ENCODE measurements at regions not wholly inside any gene's neighbourhood (a gene's known extent, or its start where the extent isn't known, plus 50 kb on each side); places are given as distances from the start of the nearest gene placed in this dataset.
A peak's percentile ranks its signal among the peaks of the same experiment; 100 is the strongest.
"Not testable (repeated sequence)": the region's sequence is repeated elsewhere in the genome, so short reads cannot be mapped to it uniquely, and the experiment has no call there.

- H3K4me1 Mint-ChIP-seq; H3K36me3 Mint-ChIP-seq (ENCODE audit: insufficient read depth); H3K27me3 Mint-ChIP-seq; H3K27ac Mint-ChIP-seq (ENCODE audit: low read depth); ATAC-seq (replicated peaks; ENCODE audit: extremely low read depth, poor library complexity, severe bottlenecking); DNase-seq (ENCODE audit: low spot score in 2 of 2): not testable (repeated sequence)
- peak overlapping the region; percentile 42 for H3K4me3 Mint-ChIP-seq
- peaks cover 24% of the 10 kb centered on the region for H3K9me3 Mint-ChIP-seq
These were observed 440.2 kb upstream of the ANO5 start for GRCh38 chr11:21752475-21753243.

GRCh38 chr11:21753244-21753767 lies 439.6 kb upstream of the ANO5 start:
- not testable (repeated sequence) for ATAC-seq (replicated peaks; ENCODE audit: extremely low read depth, poor library complexity, severe bottlenecking); H3K27me3 Mint-ChIP-seq; DNase-seq (ENCODE audit: low spot score in 2 of 2); H3K36me3 Mint-ChIP-seq (ENCODE audit: insufficient read depth); H3K4me1 Mint-ChIP-seq; H3K27ac Mint-ChIP-seq (ENCODE audit: low read depth)
- Mint-ChIP-seq H3K4me3 (peak overlapping the region; percentile 42), H3K9me3 (peaks cover 21% of the 10 kb centered on the region)

- H3K4me1 Mint-ChIP-seq: no peaks in the 10 kb centered on the region
- no peak overlapping the region for H3K27ac Mint-ChIP-seq (ENCODE audit: low read depth)
- DNase-seq (ENCODE audit: low spot score in 2 of 2) (no peak), ATAC-seq (replicated peaks; ENCODE audit: extremely low read depth, poor library complexity, severe bottlenecking) (no peak)
- H3K4me3 Mint-ChIP-seq: no peak overlapping the region
- H3K36me3 Mint-ChIP-seq (ENCODE audit: insufficient read depth): no peaks in the 10 kb centered on the region
- no peaks in the 10 kb centered on the region for H3K27me3 Mint-ChIP-seq
- peaks cover 32% of the 10 kb centered on the region for H3K9me3 Mint-ChIP-seq
These were observed 431.9 kb upstream of the ANO5 start for GRCh38 chr11:21761000-21761399.

DNA sequence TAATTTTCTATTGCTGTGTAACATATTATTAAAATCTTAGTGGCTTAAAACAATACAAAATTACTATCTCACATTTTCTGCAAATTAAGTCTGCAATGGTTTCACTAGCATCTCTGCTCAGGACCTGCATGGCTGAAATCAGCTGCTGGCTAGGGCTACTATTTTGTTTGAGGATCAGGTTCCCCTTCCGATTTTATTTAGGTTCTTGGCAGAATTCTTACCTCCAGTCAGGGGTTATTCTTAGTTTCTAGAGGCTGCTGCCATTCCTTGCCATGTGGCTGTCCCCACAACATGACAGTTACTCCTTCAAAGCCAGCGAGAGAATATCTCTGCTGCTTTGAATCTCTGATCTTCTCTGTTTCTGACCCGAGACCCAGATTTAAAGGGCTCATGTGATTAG lies 424.5 kb upstream of the ANO5 start:
- no peak overlapping the region for H3K27ac Mint-ChIP-seq (ENCODE audit: low read depth)
- DNase-seq (ENCODE audit: low spot score in 2 of 2): no peak
- no peak for ATAC-seq (replicated peaks; ENCODE audit: extremely low read depth, poor library complexity, severe bottlenecking)
- no peaks in the 10 kb centered on the region for H3K27me3 Mint-ChIP-seq
- H3K4me1 Mint-ChIP-seq: no peaks in the 10 kb centered on the region
- H3K36me3 Mint-ChIP-seq (ENCODE audit: insufficient read depth): no peaks in the 10 kb centered on the region
- H3K9me3 Mint-ChIP-seq: peaks cover 7% of the 10 kb centered on the region
- H3K4me3 Mint-ChIP-seq: no peak overlapping the region

- Mint-ChIP-seq H3K4me1 (no peaks in the 10 kb centered on the region), H3K27ac (ENCODE audit: low read depth) (no peak overlapping the region), H3K9me3 (peaks cover 7% of the 10 kb centered on the region), H3K36me3 (ENCODE audit: insufficient read depth) (no peaks in the 10 kb centered on the region), H3K27me3 (no peaks in the 10 kb centered on the region), H3K4me3 (no peak overlapping the region)
- ATAC-seq (replicated peaks; ENCODE audit: extremely low read depth, poor library complexity, severe bottlenecking) (no peak), DNase-seq (ENCODE audit: low spot score in 2 of 2) (no peak)
These were observed 423.7 kb upstream of the ANO5 start for GRCh38 chr11:21769188-21769587.

GRCh38 chr11:21771097-21771496 lies 421.8 kb upstream of the ANO5 start:
- Mint-ChIP-seq H3K27me3 (no peaks in the 10 kb centered on the region), H3K27ac (ENCODE audit: low read depth) (no peak overlapping the region)
- DNase-seq (ENCODE audit: low spot score in 2 of 2): no peak

GRCh38 chr11:21774212-21774611 lies 418.7 kb upstream of the ANO5 start:
- Mint-ChIP-seq H3K4me1 (no peaks in the 10 kb centered on the region), H3K27me3 (no peaks in the 10 kb centered on the region), H3K27ac (ENCODE audit: low read depth) (no peak overlapping the region), H3K36me3 (ENCODE audit: insufficient read depth) (no peaks in the 10 kb centered on the region), H3K9me3 (peaks cover 15% of the 10 kb centered on the region), H3K4me3 (no peak overlapping the region)
- DNase-seq (ENCODE audit: low spot score in 2 of 2): no peak
- no peak for ATAC-seq (replicated peaks; ENCODE audit: extremely low read depth, poor library complexity, severe bottlenecking)

More at GRCh38 chr11:21771097-21771496, 421.8 kb upstream of the ANO5 start:
- Mint-ChIP-seq H3K9me3 (peaks cover 13% of the 10 kb centered on the region), H3K4me3 (no peak overlapping the region), H3K36me3 (ENCODE audit: insufficient read depth) (no peaks in the 10 kb centered on the region), H3K4me1 (no peaks in the 10 kb centered on the region)
- ATAC-seq (replicated peaks; ENCODE audit: extremely low read depth, poor library complexity, severe bottlenecking): no peak

DNA sequence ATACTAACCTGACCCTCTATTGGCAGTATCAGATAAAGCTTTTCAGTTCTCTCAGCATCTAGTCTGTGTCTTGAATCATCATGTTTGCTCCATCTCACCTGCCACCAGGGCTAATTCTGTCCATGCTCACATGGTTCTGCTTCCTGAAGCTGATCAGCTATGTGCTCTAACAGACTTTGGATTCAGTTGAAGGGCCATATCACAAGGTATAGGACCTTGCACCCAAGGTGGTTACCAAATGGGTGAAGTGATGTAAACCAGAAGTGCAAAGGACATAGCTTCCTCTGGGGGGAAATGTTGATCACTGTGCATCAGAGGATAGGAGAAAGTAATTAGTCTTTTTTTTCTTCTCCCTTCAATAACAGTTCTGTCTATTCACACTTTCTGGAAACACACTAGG lies 417.0 kb upstream of the ANO5 start:
- ATAC-seq (replicated peaks; ENCODE audit: extremely low read depth, poor library complexity, severe bottlenecking) (no peak), DNase-seq (ENCODE audit: low spot score in 2 of 2) (no peak)
- H3K27ac Mint-ChIP-seq (ENCODE audit: low read depth): no peak overlapping the region
- no peaks in the 10 kb centered on the region for H3K4me1 Mint-ChIP-seq
- no peak overlapping the region for H3K4me3 Mint-ChIP-seq
- H3K9me3 Mint-ChIP-seq: peaks cover 18% of the 10 kb centered on the region
- H3K27me3 Mint-ChIP-seq: no peaks in the 10 kb centered on the region
- no peaks in the 10 kb centered on the region for H3K36me3 Mint-ChIP-seq (ENCODE audit: insufficient read depth)

- no peak overlapping the region for H3K27ac Mint-ChIP-seq (ENCODE audit: low read depth)
These were observed 408.9 kb upstream of the ANO5 start for GRCh38 chr11:21783954-21784353.

DNA sequence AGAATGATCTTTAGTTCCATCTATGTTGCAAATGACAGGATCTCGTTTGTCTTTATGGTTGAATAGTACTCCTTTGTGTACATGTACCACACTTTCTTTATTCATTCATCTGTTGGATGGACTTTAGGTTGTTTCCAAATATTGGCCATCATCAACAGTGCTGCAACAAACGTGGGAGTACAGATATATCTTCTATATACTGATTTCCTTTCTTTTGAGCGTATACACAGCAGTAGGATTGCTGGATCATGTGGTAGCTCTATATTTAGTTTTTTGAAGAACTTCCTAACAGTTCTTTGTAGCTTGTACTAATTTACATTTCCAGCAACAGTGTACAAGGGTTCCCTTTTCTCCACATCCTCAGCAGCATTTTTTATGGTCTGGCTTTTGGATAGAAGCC lies 407.5 kb upstream of the ANO5 start:
- H3K27ac Mint-ChIP-seq (ENCODE audit: low read depth): no peak overlapping the region
- no peaks in the 10 kb centered on the region for H3K4me1 Mint-ChIP-seq
- no peaks in the 10 kb centered on the region for H3K27me3 Mint-ChIP-seq
- ATAC-seq (replicated peaks; ENCODE audit: extremely low read depth, poor library complexity, severe bottlenecking) (no peak), DNase-seq (ENCODE audit: low spot score in 2 of 2) (no peak)
- no peak overlapping the region for H3K4me3 Mint-ChIP-seq
- H3K36me3 Mint-ChIP-seq (ENCODE audit: insufficient read depth): no peaks in the 10 kb centered on the region
- H3K9me3 Mint-ChIP-seq: peaks cover 26% of the 10 kb centered on the region

More at GRCh38 chr11:21783954-21784353, 408.9 kb upstream of the ANO5 start:
- ATAC-seq (replicated peaks; ENCODE audit: extremely low read depth, poor library complexity, severe bottlenecking) (no peak), DNase-seq (ENCODE audit: low spot score in 2 of 2) (no peak)
- H3K9me3 Mint-ChIP-seq: peaks cover 20% of the 10 kb centered on the region
- no peaks in the 10 kb centered on the region for H3K27me3 Mint-ChIP-seq
- no peak overlapping the region for H3K4me3 Mint-ChIP-seq
- H3K36me3 Mint-ChIP-seq (ENCODE audit: insufficient read depth): no peaks in the 10 kb centered on the region
- H3K4me1 Mint-ChIP-seq: no peaks in the 10 kb centered on the region

DNA sequence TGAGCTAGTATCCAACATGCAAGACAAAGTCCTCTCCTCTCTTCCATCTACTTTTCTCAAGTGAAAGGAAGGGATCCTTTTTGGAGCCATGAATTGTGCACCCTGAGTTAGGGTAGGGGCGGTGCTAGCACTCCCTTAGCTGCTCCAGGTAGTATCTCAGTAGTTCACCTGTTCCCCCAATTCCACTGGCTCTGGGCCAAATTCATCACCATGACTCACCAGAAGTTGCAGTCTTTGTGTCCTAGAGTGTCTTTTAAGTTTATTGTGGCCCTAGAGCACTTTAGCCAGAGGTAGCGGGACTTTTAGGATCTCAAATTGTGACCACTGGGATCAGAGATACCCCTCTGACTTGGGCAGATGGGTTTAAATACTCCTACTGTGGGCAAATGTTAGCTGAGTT lies 398.6 kb upstream of the ANO5 start:
- ATAC-seq (replicated peaks; ENCODE audit: extremely low read depth, poor library complexity, severe bottlenecking): no peak
- Mint-ChIP-seq H3K9me3 (peaks cover 24% of the 10 kb centered on the region), H3K27ac (ENCODE audit: low read depth) (no peak overlapping the region), H3K36me3 (ENCODE audit: insufficient read depth) (no peaks in the 10 kb centered on the region), H3K27me3 (no peaks in the 10 kb centered on the region), H3K4me1 (no peaks in the 10 kb centered on the region), H3K4me3 (no peak overlapping the region)
- no peak for DNase-seq (ENCODE audit: low spot score in 2 of 2)

GRCh38 chr11:21798216-21798615 lies 394.7 kb upstream of the ANO5 start:
- Mint-ChIP-seq H3K4me1 (no peaks in the 10 kb centered on the region), H3K9me3 (peaks cover 17% of the 10 kb centered on the region), H3K27me3 (no peaks in the 10 kb centered on the region), H3K4me3 (no peak overlapping the region), H3K27ac (ENCODE audit: low read depth) (no peak overlapping the region), H3K36me3 (ENCODE audit: insufficient read depth) (no peaks in the 10 kb centered on the region)
- DNase-seq (ENCODE audit: low spot score in 2 of 2) (no peak), ATAC-seq (replicated peaks; ENCODE audit: extremely low read depth, poor library complexity, severe bottlenecking) (no peak)

DNA sequence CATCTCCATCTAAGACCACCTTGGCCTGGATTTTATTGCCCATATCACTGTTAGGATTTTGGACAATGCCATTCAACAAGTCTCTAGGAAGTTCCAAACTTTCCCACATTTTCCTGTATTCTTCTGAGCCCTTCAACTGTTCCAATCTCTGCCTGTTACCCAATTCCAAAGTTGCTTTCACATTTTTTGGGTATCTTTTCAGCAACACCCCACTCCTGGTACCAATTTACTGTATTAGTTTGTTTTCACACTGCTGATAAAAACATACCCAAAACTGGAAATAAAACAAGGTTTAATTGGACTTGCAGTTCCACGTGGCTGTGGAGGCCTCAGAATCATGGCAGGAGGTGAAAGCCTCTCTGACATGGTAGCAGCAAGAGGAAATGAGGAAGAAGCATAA lies 388.4 kb upstream of the ANO5 start:
- H3K4me1 Mint-ChIP-seq; ATAC-seq (replicated peaks; ENCODE audit: extremely low read depth, poor library complexity, severe bottlenecking); H3K27ac Mint-ChIP-seq (ENCODE audit: low read depth); DNase-seq (ENCODE audit: low spot score in 2 of 2); H3K27me3 Mint-ChIP-seq; H3K9me3 Mint-ChIP-seq; H3K36me3 Mint-ChIP-seq (ENCODE audit: insufficient read depth); H3K4me3 Mint-ChIP-seq: not testable (repeated sequence)

Measured in central memory CD8-positive, alpha-beta T cell (primary cell).